Endometrium (tissue), 2 donors: ENCODE measurements at regions not wholly inside any gene's neighbourhood (a gene's known extent, or its start where the extent isn't known, plus 50 kb on each side); places are given as distances from the start of the nearest gene placed in this dataset.

ENCODE experiments used
- FAIRE-seq: peaks from 2 replicates; lab custom pipeline; 2012; peaks lifted over from hg19 to GRCh38; lab: Jason Lieb, UNC
- donor health status: control.
- donor health status: control.

GRCh38 chr2:239710953-239711861 lies 310.4 kb upstream of the HDAC4 start:
- no peak for FAIRE-seq

DNA sequence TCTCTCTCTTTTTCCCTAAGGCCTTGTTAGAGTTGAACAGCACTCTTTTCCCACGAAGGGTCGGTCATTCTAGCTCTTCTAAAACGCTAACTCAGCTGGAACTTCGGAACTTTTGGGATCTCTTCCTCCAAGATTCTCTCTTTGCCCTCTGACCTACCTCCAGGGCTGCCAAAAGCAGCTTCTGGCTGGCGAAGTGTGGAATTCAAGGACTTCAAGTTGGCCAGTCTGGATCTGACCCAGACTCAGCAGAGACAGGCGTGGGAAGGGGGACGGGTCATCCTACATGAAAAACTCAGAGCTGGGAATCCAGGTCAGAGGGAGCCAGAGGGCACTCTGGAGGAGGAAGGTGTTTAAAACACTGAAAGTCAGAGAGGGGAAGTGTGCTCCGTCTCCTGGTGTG lies 305.5 kb upstream of the HDAC4 start:
- no peak for FAIRE-seq

- no peak for FAIRE-seq
Observed at GRCh38 chr2:239704737-239705136, 303.9 kb upstream of the HDAC4 start.

DNA sequence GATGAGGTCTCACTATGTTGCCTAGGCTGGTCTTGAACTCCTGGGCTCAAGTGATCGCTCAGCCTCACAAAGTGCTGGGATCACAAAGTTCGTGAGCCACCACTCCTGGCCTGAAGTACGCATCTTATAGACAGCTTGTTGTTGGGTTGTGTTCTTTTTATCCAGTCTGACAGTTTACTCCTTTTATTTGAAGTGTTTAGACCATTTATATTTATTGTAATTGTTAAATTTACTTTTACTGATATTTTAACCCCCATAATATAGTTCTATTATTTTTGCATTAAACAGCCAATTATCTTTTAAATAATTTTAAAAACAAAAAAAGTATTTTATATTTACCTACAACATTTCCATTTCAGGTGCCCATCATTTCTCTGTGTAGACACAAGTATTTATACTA lies 303.0 kb upstream of the HDAC4 start:
- FAIRE-seq: no peak

DNA sequence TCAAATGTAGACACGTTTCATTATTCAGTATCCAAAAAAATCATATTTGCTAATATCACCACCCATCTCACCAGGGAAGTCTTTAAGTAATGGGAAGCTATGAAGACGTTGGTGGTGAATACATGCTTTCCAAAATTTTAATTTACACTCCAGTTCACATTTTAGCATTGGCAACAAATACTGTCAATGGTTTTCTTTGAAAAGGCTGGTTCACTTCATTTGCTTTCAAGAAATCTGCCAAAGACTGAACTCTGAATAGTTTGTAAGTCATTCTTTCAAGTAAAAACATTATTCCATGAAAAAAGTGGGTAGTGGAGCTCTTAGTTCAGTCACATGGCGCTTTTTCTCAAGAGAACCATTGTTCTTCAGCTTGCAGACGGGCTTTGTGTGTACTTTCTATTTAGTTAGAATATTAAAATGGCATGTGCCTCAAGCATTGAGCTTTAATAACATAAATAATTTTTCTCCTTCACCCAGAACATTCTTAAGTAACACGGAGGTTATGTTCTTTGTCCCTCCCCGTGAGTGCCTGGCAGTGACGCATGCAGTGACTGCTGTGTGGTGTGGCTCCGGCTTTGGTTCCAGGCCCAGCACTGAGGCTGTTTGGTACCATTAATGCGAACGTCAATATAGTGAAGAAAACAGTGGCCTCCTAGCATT lies 300.0 kb upstream of the HDAC4 start:
- no peak for FAIRE-seq

- no peak for FAIRE-seq
Observed at GRCh38 chr2:239697399-239698164, 296.8 kb upstream of the HDAC4 start.

- FAIRE-seq: no peak
Observed at GRCh38 chr2:239696559-239697207, 295.9 kb upstream of the HDAC4 start.

DNA sequence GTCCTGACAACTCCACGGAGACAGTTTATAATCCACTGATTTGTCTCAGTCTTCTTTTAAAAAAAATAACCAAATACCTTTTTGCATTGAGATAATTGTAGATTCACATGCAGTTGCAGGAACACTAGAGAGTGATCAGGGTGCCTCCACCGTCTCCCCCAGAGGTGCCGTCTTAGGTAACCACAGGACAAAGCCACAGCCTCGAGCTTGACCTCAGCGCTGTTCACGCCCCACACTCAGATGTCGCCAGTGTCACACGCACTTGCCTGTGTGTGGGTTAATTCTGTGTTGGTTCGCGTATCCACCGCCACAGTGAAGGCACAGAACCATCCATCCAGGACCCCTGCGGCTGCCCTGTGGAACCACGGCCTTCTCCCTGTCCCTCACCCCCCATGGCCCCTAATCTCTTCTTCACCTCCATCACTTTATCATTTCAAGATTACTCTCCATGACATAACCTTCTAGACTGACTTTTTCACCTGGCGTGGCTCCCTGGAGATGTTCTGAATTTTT lies 295.0 kb upstream of the HDAC4 start:
- no peak for FAIRE-seq

DNA sequence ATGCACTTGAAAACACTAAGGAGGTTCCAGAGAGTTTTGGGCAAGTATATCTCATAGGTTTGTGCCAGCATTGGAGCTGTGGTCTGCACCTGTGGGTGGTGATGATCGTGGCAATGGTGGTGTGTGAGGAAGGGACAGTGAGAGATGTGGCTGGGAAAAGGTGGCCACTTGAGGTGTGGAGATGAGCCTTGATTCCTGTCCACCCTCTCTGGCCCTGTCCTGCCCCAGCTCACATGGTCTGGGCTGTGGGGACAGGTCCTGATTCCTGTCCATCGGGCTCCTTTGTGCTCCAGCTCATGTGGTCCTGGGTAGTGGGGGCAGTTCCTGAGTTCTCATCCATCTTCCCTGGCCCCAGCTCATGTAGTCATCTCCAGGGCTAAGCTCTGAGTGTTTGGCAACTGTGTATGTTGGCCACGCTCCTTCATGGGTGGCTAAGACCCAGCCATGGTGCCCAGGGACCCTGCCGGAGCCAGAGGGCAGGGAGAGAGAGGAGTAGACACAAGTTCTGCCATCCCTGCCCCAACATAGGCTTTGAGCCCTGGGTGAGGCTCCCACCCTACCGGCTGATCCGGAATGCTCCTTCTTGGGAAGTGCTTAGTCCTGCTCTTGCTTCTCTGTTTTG lies 294.4 kb upstream of the HDAC4 start:
- FAIRE-seq: no peak

GRCh38 chr2:239694487-239694886 lies 293.7 kb upstream of the HDAC4 start:
- FAIRE-seq: no peak

- no peak for FAIRE-seq
Observed at GRCh38 chr2:239693761-239694415, 293.1 kb upstream of the HDAC4 start.

DNA sequence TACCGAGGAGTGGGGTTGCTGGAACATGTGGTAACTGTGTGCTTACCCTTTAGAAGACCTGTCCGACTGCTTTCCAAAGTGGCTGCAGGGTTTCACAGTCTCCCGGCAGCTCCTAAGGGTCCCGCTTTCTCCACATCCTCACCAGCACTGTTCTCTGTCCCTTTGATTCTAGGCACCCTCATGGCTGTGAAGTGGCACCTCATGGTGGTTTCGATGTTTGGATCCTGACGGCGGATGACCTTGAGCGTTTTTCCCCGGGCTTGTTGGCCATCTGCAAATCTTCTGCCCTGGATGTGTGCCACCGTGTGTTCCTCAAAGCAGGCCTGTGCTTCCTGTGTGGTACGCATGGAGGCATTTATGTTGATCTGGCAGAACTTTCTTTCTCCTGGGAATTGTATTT lies 292.5 kb upstream of the HDAC4 start:
- no peak for FAIRE-seq

DNA sequence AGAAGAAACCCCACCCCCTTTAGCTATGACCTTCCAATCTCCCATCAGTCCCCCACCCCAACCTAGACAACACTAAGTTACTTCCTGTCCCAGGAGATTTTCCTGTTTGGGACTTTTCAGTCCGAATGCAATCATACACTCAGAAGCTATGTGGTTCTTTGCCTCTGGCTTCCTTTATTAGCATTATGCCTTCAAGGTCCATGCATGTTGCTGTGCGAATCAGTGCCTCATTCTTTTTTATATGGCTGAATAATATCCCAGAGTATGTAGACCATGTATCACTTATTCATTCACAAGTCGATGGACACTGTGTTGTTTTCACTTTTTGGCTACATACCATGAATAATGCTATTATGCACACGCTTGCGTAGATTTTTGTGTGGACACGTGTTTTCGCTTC lies 292.1 kb upstream of the HDAC4 start:
- FAIRE-seq: no peak

DNA sequence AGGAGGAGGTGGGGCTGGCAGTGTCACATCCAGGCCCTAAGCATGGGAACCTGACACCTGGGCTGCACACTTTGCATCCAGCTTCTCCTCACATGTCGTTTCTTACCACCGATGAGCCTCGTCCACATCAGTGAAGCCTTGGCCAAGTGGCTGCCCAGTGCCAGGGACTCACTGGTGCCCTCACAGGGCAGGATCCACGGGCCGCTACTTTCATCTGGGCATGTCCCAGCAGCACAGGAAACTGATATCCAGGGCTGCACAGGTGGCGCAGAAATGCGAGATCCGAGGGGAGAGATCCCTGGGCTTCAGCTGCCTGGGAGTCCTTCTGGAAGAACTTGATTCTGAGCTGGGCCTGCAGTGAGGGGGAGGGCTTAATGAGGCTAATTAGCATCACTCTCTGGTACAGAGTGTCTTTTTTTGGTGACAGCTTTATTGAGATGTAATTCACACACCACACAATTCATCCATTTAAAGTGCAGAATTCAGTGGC lies 291.6 kb upstream of the HDAC4 start:
- FAIRE-seq: no peak

- FAIRE-seq: no peak
Observed at GRCh38 chr2:239691720-239692119, 290.9 kb upstream of the HDAC4 start.

- FAIRE-seq: no peak
Observed at GRCh38 chr2:239690651-239691631, 290.1 kb upstream of the HDAC4 start.

- FAIRE-seq: no peak
Observed at GRCh38 chr2:239689985-239690384, 289.2 kb upstream of the HDAC4 start.

- no peak for FAIRE-seq
Observed at GRCh38 chr2:239689410-239689809, 288.6 kb upstream of the HDAC4 start.

- FAIRE-seq: no peak
Observed at GRCh38 chr2:239688840-239689239, 288.0 kb upstream of the HDAC4 start.
